GM21529 (cell line): ENCODE measurements at regions not wholly inside any gene's neighbourhood (a gene's known extent, or its start where the extent isn't known, plus 50 kb on each side); places are given as distances from the start of the nearest gene placed in this dataset.

Experiments
- ATAC-seq: cut with Tn5 transposase; IDR thresholded peaks from one replicate; pipeline ENCODE4 v1.9.1; 2021; ENCODE audit not compliant: unreplicated experiment

GRCh38 chr2:223545830-223546229, 56.3 kb downstream of the SCG2 start:
- ATAC-seq, result no peak
